A673 (cell line): ENCODE measurements at regions not wholly inside any gene's neighbourhood (a gene's known extent, or its start where the extent isn't known, plus 50 kb on each side); places are given as distances from the start of the nearest gene placed in this dataset.

Experiments
- BruUV-seq: library from RNA; stranded (reverse); fragments of 400-500 nt; replicated peaks from 2 replicates; lab custom pipeline; 2021; lab: Mats Ljungman, UMichigan
- CTCF ChIA-PET: fragments of 300-600 bp; sonication (Branson Sonifier 250); formaldehyde crosslinking; loops from one replicate; lab custom pipeline; 2022; ENCODE audit warnings: antibody characterized with exemption; lab: Charles Lee
- POLR2A ChIA-PET: fragments of 300-600 bp; sonication (Branson Sonifier 250); formaldehyde crosslinking; loops from one replicate; lab custom pipeline; 2022; ENCODE audit warnings: antibody characterized with exemption; ENCODE audit not compliant: low non-redundant PET; lab: Charles Lee
- DNase-seq: peaks from one replicate; pipeline ENCODE4 v3.0.0-alpha.2; 2015; ENCODE audit warnings: low spot score
- H3K27ac ChIP-seq: fragments of 200-600 bp; sonication (generic); 2 replicates; pipeline ENCODE4 v1.5.1; 2016; ENCODE audit warnings: mixed run types, low read depth, mild to moderate bottlenecking, mixed read lengths, antibody characterized with exemption, low read length; ENCODE audit not compliant: poor library complexity, severe bottlenecking
- H3K27me3 ChIP-seq: fragments of 200-600 bp; sonication (generic); replicated peaks from 2 replicates; pipeline ENCODE4 v1.6.1; 2017; ENCODE audit warnings: mixed run types, low read depth, mild to moderate bottlenecking, mixed read lengths, antibody characterized with exemption, low read length; ENCODE audit not compliant: insufficient read depth, poor library complexity
- H3K36me3 ChIP-seq: fragments of 200-600 bp; sonication (generic); 2 replicates; pipeline ENCODE4 v1.6.1; 2016; ENCODE audit warnings: mixed run types, mild to moderate bottlenecking, mixed read lengths, antibody characterized with exemption, low read length; ENCODE audit not compliant: insufficient read depth, poor library complexity, severe bottlenecking
- H3K4me1 ChIP-seq: fragments of 200-600 bp; sonication (generic); 2 replicates; pipeline ENCODE4 v1.6.1; 2017; ENCODE audit warnings: mixed run types, mild to moderate bottlenecking, mixed read lengths, antibody characterized with exemption, low read length; ENCODE audit not compliant: insufficient read depth, poor library complexity, severe bottlenecking
- H3K4me3 ChIP-seq: fragments of 200-600 bp; sonication (generic); 2 replicates; pipeline ENCODE4 v1.5.1; 2016; ENCODE audit warnings: low read depth, mixed run types, mild to moderate bottlenecking, mixed read lengths, low read length; ENCODE audit not compliant: poor library complexity, severe bottlenecking
- H3K9me3 ChIP-seq: fragments of 200-600 bp; sonication (generic); 2 replicates; pipeline ENCODE4 v1.6.1; 2016; ENCODE audit warnings: mixed run types, low read depth, mild to moderate bottlenecking, mixed read lengths, antibody characterized with exemption, low read length; ENCODE audit not compliant: poor library complexity, severe bottlenecking
- CTCF ChIP-seq: fragments of 300-800, 200-600 bp; sonication (generic); conservative IDR thresholded peaks from 2 replicates; pipeline ENCODE4 v1.5.1; 2017; ENCODE audit warnings: low read depth, mild to moderate bottlenecking, antibody characterized with exemption, low read length, moderate library complexity, mixed read lengths
- EZH2 ChIP-seq: fragments of 200-600 bp; sonication (generic); IDR thresholded peaks from 2 replicates; pipeline ENCODE4 v1.6.1; 2017; ENCODE audit warnings: borderline replicate concordance, low read depth, mild to moderate bottlenecking, mixed read lengths, antibody characterized with exemption, low read length; ENCODE audit not compliant: poor library complexity, severe bottlenecking
- intact Hi-C: fragments of 100-400 bp; cut with micrococcal nuclease; formaldehyde crosslinking; loops from one replicate; pipeline ENCODE4 v1.10.0; 2022; ENCODE audit not compliant: unreplicated experiment

GRCh38 chr16:17031484-17032268, 439.1 kb downstream of the XYLT1 start:
- no peaks in the 10 kb centered on the region for H3K4me1 ChIP-seq
- POLR2A ChIA-PET = no interaction called here
- intact Hi-C loops = no loop called here
- H3K36me3 ChIP-seq = no peaks in the 10 kb centered on the region
- DNase-seq = no peak
- H3K4me3 ChIP-seq = no peak overlapping the region
- no peak overlapping the region for H3K27ac ChIP-seq
- BruUV-seq = no TSS peak
- CTCF ChIA-PET = no interaction called here
- H3K9me3 ChIP-seq = peaks cover 9% of the 10 kb centered on the region
- TF ChIP-seq CTCF (no peak), EZH2 (no peak)
- no peaks in the 10 kb centered on the region for H3K27me3 ChIP-seq

GRCh38 chr16:17032332-17032731, 438.4 kb downstream of the XYLT1 start:
- Histone ChIP-seq H3K9me3 (peaks cover 9% of the 10 kb centered on the region), H3K4me1 (no peaks in the 10 kb centered on the region), H3K36me3 (no peaks in the 10 kb centered on the region), H3K27me3 (no peaks in the 10 kb centered on the region), H3K4me3 (no peak overlapping the region), H3K27ac (no peak overlapping the region)
- intact Hi-C loops = no loop called here
- DNase-seq = no peak
- no peak for TF ChIP-seq EZH2
- TF ChIP-seq CTCF = no peak
- CTCF ChIA-PET = no interaction called here
- no TSS peak for BruUV-seq
- POLR2A ChIA-PET = no interaction called here

GRCh38 chr16:17034477-17035252, 436.1 kb downstream of the XYLT1 start:
- H3K27me3 ChIP-seq = no peaks in the 10 kb centered on the region
- H3K27ac ChIP-seq = no peak overlapping the region
- DNase-seq = no peak
- H3K9me3 ChIP-seq = peaks cover 9% of the 10 kb centered on the region
- no peaks in the 10 kb centered on the region for H3K4me1 ChIP-seq
- TF ChIP-seq EZH2 (no peak), CTCF (no peak)
- CTCF ChIA-PET = no interaction called here
- intact Hi-C loops = no loop called here
- no peaks in the 10 kb centered on the region for H3K36me3 ChIP-seq
- no peak overlapping the region for H3K4me3 ChIP-seq
- no TSS peak for BruUV-seq
- POLR2A ChIA-PET = no interaction called here
